HepG2 (cell line): ENCODE measurements at regions not wholly inside any gene's neighbourhood (a gene's known extent, or its start where the extent isn't known, plus 50 kb on each side); places are given as distances from the start of the nearest gene placed in this dataset.

Experiments used
- ARHGAP35 ChIP-seq: sonication (generic); formaldehyde crosslinking; IDR thresholded peaks from 2 replicates; pipeline ENCODE4 v1.9.0; 2022; ENCODE audit warnings: mild to moderate bottlenecking, inconsistent platforms, moderate library complexity, missing genetic modification reagents, borderline replicate concordance
- EP300 ChIP-seq, 3 experiments: sonication (generic) in 1 of 3; formaldehyde crosslinking in 1 of 3; IDR thresholded peaks; 2 replicates each; pipeline versions ENCODE4 v1.5.1 to v1.6.1; 2011 to 2020; ENCODE audit warnings: low read depth in 2 of 3, low read length in 2 of 3, borderline replicate concordance in 1 of 3, improper control_type of control experiment in 1 of 3, mild to moderate bottlenecking in 1 of 3, missing genetic modification reagents in 1 of 3, moderate library complexity in 1 of 3
- ETV6 ChIP-seq: sonication (generic); formaldehyde crosslinking; conservative IDR thresholded peaks from 2 replicates; pipeline ENCODE4 v1.4.0; 2020; ENCODE audit warnings: missing genetic modification reagents
- KDM1A ChIP-seq: IDR thresholded peaks from 2 replicates; pipeline ENCODE4 v1.6.1; 2016; ENCODE audit warnings: missing compliant biosample characterization
- KLF13 ChIP-seq: sonication (generic); formaldehyde crosslinking; IDR thresholded peaks from 2 replicates; pipeline ENCODE4 v1.4.0; 2020; ENCODE audit warnings: mild to moderate bottlenecking, missing genetic modification reagents
- ZNF12 ChIP-seq: sonication (generic); formaldehyde crosslinking; IDR thresholded peaks from 2 replicates; pipeline ENCODE4 v1.5.0; 2020; ENCODE audit warnings: missing genetic modification reagents

GRCh38 chr3:163450698-163451097 is 1627.6 kb downstream of the SI start:
- TF ChIP-seq EP300 (IDR thresholded peaks at IDR 0.05; ENCODE audit: low read depth in 2 of 2, low read length in 2 of 2) (no peak), EP300 (CRISPR knock-in tag; IDR thresholded peaks at IDR 0.05; ENCODE audit: borderline replicate concordance) (no peak), KDM1A (CRISPR knock-in tag) (no peak), ZNF12 (no peak), ARHGAP35 (CRISPR knock-in tag) (no peak), KLF13 (CRISPR knock-in tag) (no peak), ETV6 (CRISPR knock-in tag) (no peak)
